ENCODE measurements at regions not wholly inside any gene's neighbourhood (a gene's known extent, or its start where the extent isn't known, plus 50 kb on each side); places are given as distances from the start of the nearest gene placed in this dataset.

DNA sequence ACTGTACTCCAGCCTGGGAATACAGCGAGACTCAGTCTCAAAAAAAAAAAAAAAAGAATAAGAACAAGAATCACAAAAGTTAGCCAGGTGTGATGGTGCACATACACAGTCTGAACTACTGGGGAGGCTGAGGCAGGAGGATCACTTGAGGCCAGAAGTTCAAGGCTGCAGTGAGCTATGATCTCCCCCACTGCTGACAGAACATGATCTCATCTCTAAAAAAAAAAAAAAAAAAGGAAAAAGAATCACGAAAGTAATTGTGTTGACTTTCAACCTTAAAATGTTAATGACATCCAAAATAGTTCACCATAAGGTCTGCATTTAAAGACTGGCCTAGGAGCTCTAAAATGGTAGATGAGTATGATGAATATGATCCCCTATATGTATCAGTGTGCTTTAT, 68.0 kb upstream of the MAP4 start:
- no peak overlapping the region for H3K23ac ChIP-seq (ENCODE audit: insufficient read length)
- H3K4ac ChIP-seq (replicated peaks; ENCODE audit: insufficient read length, low read depth, low read length): no peak overlapping the region
- H2BK5ac ChIP-seq (ENCODE audit: low read depth, low read length): no peak overlapping the region
- H2AFZ ChIP-seq (ENCODE audit: low read length): no peak overlapping the region
- H4K8ac ChIP-seq (ENCODE audit: extremely low read depth, insufficient read depth, low read length): no peak overlapping the region
- peaks cover 0 to 7% of the 10 kb centered on the region in 2 experiments for H4K20me1 ChIP-seq (replicated peaks in 1 of 2; ENCODE audit: control insufficient read depth in 1 of 2, insufficient read depth in 2 of 2, low read length in 2 of 2)
- peaks cover 2% of the 10 kb centered on the region for H3K79me1 ChIP-seq (ENCODE audit: low read depth, low read length)
- H3K4me1 ChIP-seq (replicated peaks in 1 of 4; ENCODE audit: control insufficient read depth in 3 of 4, insufficient read depth in 4 of 4, low read length in 3 of 4): peaks cover 0 to 5% (median 0%) of the 10 kb centered on the region in 4 experiments; a peak in 1 of 7 replicates
- H3K9ac ChIP-seq (replicated peaks in 1 of 4; ENCODE audit: extremely low read depth in 1 of 4, low read depth in 3 of 4, low read length in 3 of 4): no peak overlapping the region
- POLR2A ChIA-PET (ENCODE audit: partially characterized antibody): interaction anchor here (0.6 kb wide), 1 partner anchor 56 kb away, joined by 3 read pairs; no protein-coding TSS in a partner anchor
- peaks cover 8% of the 10 kb centered on the region for H3K23me2 ChIP-seq (ENCODE audit: low read depth, low read length)
- no peak overlapping the region for H2BK15ac ChIP-seq (ENCODE audit: low read length)
- no peak overlapping the region for H2BK120ac ChIP-seq (replicated peaks; ENCODE audit: low read depth, low read length)
- H3K4me3 ChIP-seq (ENCODE audit: extremely low read depth in 1 of 4, insufficient read depth in 2 of 4, low read depth in 3 of 4, low read length in 4 of 4): no peak overlapping the region
- no peak overlapping the region for H4K91ac ChIP-seq (replicated peaks; ENCODE audit: insufficient read length, low read length)
- H3K27ac ChIP-seq (ENCODE audit: low read depth, low read length): no peak overlapping the region
- peaks cover 23 to 83% of the 10 kb centered on the region in 2 experiments for H3K79me2 ChIP-seq (ENCODE audit: control insufficient read depth in 1 of 2, insufficient read depth in 2 of 2, low read length in 2 of 2)
- no peak overlapping the region for H3K18ac ChIP-seq (ENCODE audit: extremely low read depth, low read length)
- no peaks in the 10 kb centered on the region for H3K27me3 ChIP-seq (replicated peaks in 1 of 4; ENCODE audit: control insufficient read depth in 3 of 4, extremely low read depth in 1 of 4, insufficient read depth in 3 of 4, low read length in 3 of 4)
- no peak overlapping the region for H3K14ac ChIP-seq (ENCODE audit: insufficient read length)
- no peak overlapping the region for H2BK20ac ChIP-seq (ENCODE audit: low read length)
- H3K36me3 ChIP-seq (ENCODE audit: control insufficient read depth in 2 of 4, insufficient read depth in 4 of 4, low read length in 3 of 4): peaks cover 0 to 4% (median 0%) of the 10 kb centered on the region in 4 experiments; a peak in 1 of 8 replicates
- H3K4me2 ChIP-seq (ENCODE audit: insufficient read depth in 1 of 2, low read depth in 2 of 2, low read length in 2 of 2): no peak overlapping the region
- H3K9me3 ChIP-seq (ENCODE audit: insufficient read depth in 2 of 2, low read depth in 1 of 2, low read length in 1 of 2): no peaks in the 10 kb centered on the region
- H3K56ac ChIP-seq (replicated peaks; ENCODE audit: insufficient read length, low read depth, low read length): no peak overlapping the region
- no CpG with 5 or more reads among the region's 2 CpGs for WGBS, 2 experiments (ENCODE audit: extremely low coverage in 1 of 2, insufficient coverage in 1 of 2, insufficient read length in 1 of 2, insufficient replicate concordance in 2 of 2, low coverage in 1 of 2, low lambda C conversion rate in 2 of 2, missing lambda C conversion rate in 1 of 2)
- H4K5ac ChIP-seq (ENCODE audit: insufficient read length, low read depth, low read length): no peak overlapping the region
- FAIRE-seq (no peak), DNase-seq (ENCODE audit: low read depth in 1 of 2, low spot score in 2 of 2) (no peak)
- CTCF ChIA-PET (ENCODE audit: partially characterized antibody): interaction anchor here (0.6 to 1.4 kb wide), 4 partner anchors 70 to 872 kb away, joined by 3 to 5 read pairs (median 4); no protein-coding TSS in a partner anchor
- no peak overlapping the region for H2BK12ac ChIP-seq (ENCODE audit: low read depth, low read length)
- no peak overlapping the region for H2AK5ac ChIP-seq (ENCODE audit: low read depth, low read length)
- TF ChIP-seq SAP30 (IDR thresholded peaks at IDR 0.05; ENCODE audit: insufficient read depth, insufficient replicate concordance, low read length) (no peak), BCL11A (IDR thresholded peaks at IDR 0.05; ENCODE audit: low read depth in 2 of 2, low read length in 2 of 2) (no peak), BACH1 (IDR thresholded peaks at IDR 0.05; ENCODE audit: low read length) (no peak), CBX8 (IDR thresholded peaks at IDR 0.05; ENCODE audit: borderline replicate concordance, low read depth, low read length) (no peak), HDAC2 (IDR thresholded peaks at IDR 0.05; ENCODE audit: borderline replicate concordance in 1 of 2, low read depth in 2 of 2, low read length in 2 of 2) (no peak), TEAD4 (IDR thresholded peaks at IDR 0.05; ENCODE audit: low read depth, low read length) (no peak), PHF8 (conservative IDR thresholded peaks at IDR 0.05; ENCODE audit: low read depth, low read length) (no peak), GTF2F1 (IDR thresholded peaks at IDR 0.05; ENCODE audit: borderline replicate concordance, low read depth, low read length) (no peak), KDM1A (IDR thresholded peaks at IDR 0.05; ENCODE audit: borderline replicate concordance, low read length) (no peak), GABPA (IDR thresholded peaks at IDR 0.05; ENCODE audit: borderline replicate concordance, insufficient read depth, low read length) (no peak)
- TF ChIP-seq, protein P1, sequence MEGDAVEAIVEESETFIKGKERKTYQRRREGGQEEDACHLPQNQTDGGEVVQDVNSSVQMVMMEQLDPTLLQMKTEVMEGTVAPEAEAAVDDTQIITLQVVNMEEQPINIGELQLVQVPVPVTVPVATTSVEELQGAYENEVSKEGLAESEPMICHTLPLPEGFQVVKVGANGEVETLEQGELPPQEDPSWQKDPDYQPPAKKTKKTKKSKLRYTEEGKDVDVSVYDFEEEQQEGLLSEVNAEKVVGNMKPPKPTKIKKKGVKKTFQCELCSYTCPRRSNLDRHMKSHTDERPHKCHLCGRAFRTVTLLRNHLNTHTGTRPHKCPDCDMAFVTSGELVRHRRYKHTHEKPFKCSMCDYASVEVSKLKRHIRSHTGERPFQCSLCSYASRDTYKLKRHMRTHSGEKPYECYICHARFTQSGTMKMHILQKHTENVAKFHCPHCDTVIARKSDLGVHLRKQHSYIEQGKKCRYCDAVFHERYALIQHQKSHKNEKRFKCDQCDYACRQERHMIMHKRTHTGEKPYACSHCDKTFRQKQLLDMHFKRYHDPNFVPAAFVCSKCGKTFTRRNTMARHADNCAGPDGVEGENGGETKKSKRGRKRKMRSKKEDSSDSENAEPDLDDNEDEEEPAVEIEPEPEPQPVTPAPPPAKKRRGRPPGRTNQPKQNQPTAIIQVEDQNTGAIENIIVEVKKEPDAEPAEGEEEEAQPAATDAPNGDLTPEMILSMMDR (IDR thresholded peaks at IDR 0.05; ENCODE audit: control extremely low read depth in 1 of 3, insufficient read depth in 1 of 3, low read depth in 1 of 3, low read length in 3 of 3): no peak
